ENCODE measurements at regions not wholly inside any gene's neighbourhood (a gene's known extent, or its start where the extent isn't known, plus 50 kb on each side); places are given as distances from the start of the nearest gene placed in this dataset.

DNA sequence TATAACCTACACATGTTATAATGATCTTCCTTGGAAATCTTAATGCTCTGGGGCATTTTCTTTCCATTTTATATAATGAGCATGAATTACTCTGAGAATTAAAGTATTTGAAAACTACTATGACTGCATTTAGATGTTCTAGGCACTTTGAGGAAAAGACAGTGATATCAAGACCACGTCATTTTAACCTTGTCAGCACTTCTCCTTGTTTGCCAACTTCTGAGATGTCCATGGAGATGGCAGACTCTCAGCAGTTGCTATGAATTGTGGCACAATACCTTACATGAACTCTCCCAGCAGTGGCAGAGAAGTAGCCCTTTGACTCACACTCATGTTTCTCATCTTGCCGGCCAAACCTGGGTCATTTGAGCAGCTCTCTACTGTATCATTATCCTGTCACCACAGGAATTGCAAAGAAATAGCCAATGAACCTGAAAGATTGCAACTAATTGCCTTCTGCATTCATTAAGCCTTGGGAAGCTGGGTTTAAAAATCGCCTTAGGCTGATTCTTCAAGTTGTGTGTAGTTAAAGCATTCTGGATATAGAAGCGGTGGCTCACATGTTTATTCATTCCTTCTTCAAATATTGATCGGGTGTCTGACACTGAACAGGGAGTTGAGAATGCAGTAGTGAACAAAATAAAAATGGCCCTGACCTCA lies 272.2 kb upstream of the CFAP20DC start:
- no peak for DNase-seq

DNA sequence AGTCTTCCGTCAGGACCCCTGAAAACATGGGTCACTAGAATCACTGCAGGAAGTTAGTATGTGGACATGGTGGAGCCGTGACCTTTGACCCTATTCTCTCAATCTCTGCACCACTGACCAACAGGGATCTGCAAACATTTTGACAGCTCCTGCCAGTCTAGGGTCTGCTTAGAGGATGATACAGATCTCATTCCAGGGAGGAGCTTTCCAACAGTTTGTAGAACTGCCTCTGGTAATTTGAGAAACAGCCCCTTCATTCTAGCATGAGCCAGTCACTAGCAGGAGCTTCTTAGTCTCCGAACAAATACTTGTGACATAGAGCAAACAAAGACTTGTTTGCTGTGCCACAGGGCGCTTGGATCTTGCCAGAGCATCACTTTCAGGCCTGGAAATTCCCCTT lies 270.3 kb upstream of the CFAP20DC start:
- DNase-seq, result peak; percentile 15

DNA sequence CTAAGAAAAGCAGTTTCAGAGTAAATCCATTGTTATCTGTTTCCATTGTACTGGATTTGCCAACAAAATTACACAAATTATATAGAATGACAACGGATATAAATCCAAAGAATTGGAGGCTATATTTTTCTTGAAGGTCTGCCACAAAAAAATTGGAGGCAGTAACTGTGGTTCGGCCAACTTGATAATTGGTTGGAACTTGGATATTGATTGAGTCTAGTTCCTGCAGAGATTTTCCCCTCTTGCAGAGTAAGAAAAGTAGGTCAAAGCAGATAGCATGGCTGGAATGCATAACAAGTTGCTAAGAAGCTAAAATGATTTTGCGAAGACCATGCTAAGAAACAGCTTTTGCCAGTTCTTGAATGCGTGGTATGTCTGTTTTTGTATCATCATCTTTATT lies 269.6 kb upstream of the CFAP20DC start:
- no peak for DNase-seq

DNA sequence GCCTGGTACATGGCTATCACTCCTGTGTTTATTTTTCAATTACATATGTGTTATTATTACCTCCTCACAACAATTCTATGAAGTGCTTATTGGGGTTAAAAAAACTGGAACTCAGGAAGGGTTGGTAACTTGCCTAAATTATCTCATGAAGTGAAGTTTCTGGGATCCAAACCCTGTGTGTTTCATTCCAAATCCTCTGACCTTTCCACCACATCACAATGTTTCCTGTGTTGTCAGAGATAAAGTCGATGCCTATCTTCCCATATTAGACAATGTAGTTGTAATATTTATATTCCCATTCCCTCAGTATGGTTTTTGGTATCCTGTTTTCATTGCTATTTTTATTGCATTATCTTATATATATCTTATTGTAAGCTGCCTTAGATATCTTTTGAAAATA lies 269.1 kb upstream of the CFAP20DC start:
- DNase-seq, result no peak

GRCh38 chr3:59317386-59317785 lies 267.6 kb upstream of the CFAP20DC start:
- DNase-seq, result no peak

GRCh38 chr3:59316688-59317275 lies 267.0 kb upstream of the CFAP20DC start:
- peak; percentile 19 for DNase-seq

GRCh38 chr3:59313365-59313764 lies 263.5 kb upstream of the CFAP20DC start:
- no peak for DNase-seq

DNA sequence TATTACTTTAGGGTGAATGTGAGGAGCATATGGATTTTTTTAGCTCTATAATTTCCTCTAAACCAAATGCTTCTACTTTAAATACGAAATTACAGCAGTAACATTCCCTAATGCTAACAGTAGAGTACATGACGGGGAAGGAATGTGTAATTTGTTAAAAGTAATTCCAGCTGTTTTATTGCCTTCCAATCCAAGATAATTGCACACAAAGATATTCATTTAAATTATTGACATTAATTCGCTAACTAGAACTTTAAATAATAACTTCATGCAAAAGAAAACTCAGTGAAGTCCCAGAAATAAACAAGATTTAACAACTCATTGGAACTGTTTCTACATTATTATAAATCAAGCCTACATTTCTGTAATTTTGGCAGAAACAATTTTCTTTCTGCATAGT lies 261.4 kb upstream of the CFAP20DC start:
- DNase-seq, result no peak

- no peak for DNase-seq
Measured at GRCh38 chr3:59310736-59311135, 260.9 kb upstream of the CFAP20DC start.

DNA sequence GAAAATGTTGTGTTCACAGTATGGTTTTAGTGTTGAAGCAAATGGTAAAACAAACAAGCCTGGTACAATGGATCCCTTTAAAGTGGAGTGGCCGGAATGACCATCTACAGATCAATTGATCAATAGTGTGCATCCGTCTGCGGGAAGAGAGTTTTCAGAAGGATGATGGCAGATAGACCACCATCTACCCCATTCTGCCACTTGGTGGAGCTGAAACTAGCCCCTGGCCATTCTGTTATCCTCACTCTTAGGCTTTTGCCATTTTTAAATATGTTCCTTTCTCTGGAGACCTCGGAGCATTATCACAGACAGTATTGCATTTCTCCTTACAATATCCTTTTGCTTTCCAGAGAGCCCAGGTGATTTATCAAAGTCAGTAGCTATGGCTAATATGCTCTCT lies 258.9 kb upstream of the CFAP20DC start:
- no peak for DNase-seq

DNA sequence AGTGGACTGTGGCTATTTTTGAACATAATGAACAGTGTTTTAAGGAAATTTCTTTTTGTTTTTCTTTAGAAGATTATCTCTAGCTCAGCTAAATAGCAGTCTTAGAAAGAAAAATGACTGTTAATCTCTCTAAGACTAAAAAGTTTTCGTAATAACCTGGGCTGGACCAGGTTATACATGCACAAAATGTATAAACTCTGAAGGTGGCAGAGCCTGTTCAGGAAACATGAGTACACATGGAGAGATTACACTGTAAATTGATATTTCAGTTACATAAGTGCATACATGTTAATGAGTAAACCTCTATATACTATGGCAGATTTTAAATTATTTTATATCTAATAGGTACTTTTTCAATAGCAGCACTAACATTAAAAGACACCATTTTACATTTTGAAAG lies 258.2 kb upstream of the CFAP20DC start:
- DNase-seq, result no peak

- DNase-seq, result no peak
Measured at GRCh38 chr3:59306436-59306835, 256.6 kb upstream of the CFAP20DC start.

DNA sequence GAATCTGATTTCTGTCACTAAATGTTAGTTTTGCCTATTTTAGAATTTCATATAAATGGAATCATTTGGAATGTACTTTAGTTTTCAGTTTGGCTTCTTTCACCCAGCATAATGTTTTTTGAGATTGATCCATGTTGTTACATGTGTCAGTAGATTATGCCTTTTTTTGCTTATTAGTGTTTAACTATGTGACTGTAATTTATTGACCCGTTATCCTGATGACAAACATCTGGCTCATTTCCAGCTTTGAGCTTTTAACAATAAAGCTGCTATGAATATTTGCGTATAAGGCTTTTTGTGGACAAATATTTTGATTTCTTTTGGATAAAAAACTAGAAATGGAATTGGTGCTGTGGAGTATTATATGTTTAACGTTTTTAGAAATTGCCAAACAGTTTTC lies 254.5 kb upstream of the CFAP20DC start:
- no peak for DNase-seq

DNA sequence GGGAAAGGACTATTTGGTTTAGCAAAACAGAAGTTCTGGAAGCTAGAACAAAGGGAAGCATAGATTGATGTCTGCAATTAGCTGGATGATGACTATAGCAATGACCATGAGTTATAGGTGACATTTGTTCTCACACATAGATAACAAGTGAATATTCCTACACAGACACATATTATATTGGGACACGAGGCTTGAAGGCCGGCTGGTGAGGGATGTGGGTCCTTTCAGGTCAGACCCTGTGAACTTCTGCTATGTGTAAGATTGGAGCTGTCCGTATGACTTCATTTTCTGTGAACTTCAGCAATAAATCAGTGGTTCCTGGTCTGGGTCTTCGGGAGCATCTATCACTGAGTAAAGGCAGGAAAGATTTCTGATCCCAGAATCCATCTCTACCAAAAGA lies 253.6 kb upstream of the CFAP20DC start:
- no peak for DNase-seq

DNA sequence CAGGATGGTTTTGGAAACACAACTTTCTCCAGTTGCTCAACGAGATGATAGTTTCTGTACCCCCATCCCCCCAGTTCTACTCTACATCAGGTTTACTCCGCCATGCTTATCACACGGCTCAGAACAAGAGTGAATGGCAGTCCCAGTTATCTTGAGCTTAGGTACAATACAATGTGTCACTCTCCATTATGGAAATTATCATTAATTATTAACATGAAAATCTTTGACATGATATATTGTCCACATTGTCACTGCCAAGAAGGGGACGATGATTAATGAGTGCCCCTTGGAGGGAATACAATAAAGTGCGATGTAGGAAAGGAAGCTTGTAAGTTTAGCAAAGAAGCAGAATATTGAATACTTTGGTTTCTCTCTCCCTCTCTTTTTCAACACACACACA lies 252.6 kb upstream of the CFAP20DC start:
- DNase-seq, result no peak

DNA sequence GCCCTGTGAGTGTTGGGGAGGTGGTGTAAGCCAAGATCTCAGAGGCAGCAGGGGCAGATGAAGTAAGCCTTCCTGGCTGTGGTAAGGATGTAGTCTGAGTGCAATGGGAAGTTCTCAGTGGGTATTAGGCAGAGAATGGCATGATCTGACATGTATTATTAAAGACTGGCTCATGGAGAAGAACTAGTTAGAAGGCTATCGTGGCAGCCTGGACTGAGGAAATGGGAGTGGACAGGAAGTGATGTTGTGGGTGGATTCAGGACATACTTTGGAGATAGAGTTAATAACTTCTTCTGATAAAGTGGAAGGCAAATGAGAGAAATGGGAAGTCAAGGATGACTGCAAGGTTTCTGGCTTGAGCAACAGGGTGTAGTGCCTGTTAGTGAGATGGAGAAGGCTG lies 250.9 kb upstream of the CFAP20DC start:
- DNase-seq, result no peak

GRCh38 chr3:59299561-59299960 lies 249.7 kb upstream of the CFAP20DC start:
- DNase-seq, result no peak

GRCh38 chr3:59290358-59290757 lies 240.5 kb upstream of the CFAP20DC start:
- DNase-seq, result no peak

GRCh38 chr3:59289831-59290230 lies 240.0 kb upstream of the CFAP20DC start:
- DNase-seq, result no peak

DNA sequence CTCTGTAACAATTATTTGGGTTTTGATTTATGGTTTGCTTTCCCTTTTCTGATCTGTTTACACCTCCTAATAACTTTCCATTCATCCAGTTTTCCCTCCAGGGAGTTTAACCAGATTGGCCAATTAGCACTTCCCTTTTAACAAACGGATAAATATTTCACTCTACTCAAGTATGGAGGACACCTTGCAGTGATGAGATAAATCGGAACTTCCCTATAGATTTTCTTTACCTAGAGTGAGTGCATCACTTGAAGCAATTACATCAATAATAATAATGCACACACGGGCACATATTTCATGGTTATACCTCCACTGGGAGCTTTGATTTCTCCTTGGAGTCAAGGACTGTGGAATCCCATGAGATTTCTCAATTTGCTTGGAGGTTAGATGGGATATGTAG lies 239.1 kb upstream of the CFAP20DC start:
- no peak for DNase-seq

GRCh38 chr3:59286791-59287531 lies 237.1 kb upstream of the CFAP20DC start:
- peak; percentile 51 for DNase-seq

GRCh38 chr3:59285560-59285959 lies 235.7 kb upstream of the CFAP20DC start:
- no peak for DNase-seq

DNA sequence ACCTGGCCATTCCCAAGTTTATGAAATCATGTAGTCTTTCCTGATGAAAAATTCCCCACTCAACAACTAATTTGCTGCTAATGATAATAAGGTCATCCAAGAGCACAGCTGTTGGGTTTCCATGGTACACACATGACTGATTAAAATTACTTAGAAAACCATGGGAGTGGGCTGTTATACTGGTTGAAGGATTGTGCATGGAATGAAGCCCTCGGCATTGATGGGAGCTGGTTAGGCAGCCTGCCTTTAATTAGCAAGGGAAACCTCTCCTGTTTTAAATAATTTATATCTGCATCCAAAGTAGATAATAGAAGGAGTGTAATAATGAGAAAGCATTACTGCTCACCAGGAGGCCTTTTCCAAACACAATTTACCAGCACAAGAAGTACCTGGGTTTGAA lies 235.1 kb upstream of the CFAP20DC start:
- no peak for DNase-seq

DNA sequence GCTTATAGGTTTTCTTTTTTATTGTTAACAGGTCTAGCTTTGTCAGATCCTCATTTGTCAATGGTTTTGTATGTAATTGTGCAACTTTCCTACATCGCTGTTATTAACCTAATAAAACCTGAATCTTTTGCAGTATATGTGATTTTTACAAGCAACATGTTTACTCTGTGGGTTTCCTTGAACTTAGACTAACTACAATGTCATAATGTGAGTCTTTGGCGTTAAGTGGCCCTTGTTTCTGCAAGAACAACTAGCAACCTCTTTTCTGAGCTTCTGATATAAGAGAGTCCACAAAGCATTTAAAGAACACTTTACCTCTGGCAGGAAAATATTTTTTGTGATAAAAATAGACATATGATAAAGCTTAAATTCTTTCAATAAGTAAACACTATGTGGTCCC lies 230.3 kb upstream of the CFAP20DC start:
- DNase-seq, result peak; percentile 41

DNA sequence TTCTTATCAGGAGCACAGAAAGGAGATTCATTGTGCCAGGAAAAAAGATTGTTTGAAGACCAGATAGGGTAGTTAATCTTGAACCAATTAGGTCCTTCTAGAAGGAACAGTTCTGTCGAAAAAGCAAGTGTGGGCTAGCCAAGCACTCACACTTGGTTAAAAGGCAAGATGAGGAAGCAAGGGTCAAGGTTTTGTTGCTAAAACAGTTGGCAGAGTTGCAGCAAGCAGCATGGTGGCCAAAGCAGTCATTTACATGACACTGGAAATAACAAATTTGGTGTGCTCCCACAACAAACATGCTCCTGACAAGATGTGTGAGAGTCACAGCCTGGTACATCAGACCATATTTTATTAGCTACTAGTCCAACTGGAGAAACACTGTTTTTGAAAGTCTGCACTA lies 228.0 kb upstream of the CFAP20DC start:
- DNase-seq, result no peak

Data from NCI-H187 treated with DMSO at 0.1 percent for 48 hours (cell line).